ENCODE measurements at regions not wholly inside any gene's neighbourhood (a gene's known extent, or its start where the extent isn't known, plus 50 kb on each side); places are given as distances from the start of the nearest gene placed in this dataset.

DNA sequence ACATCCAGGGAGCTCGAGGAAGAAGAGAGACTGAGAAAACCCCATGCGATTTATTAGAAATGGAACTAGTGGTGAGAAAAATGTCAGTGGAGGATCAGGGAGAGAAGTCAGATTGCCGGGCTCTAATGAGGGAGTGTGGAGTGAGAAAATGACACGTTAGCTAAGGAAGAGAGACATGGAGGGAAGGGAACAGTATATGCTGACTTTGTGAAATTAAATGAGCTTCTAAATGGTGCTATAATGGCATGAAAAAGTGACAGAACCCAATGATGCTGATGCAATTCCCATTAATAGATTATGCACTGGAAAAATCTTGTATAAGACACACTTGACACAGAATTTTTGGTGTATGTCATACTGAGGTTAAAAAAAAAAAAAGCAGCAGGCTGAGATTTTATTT, 112.6 kb downstream of the HSPH1 start:
- no peak for DNase-seq (ENCODE audit: low read depth in 2 of 2)

- DNase-seq (ENCODE audit: low read depth in 2 of 2), result no peak
Measured at GRCh38 chr13:31048521-31048920, 113.2 kb downstream of the HSPH1 start.

- DNase-seq (ENCODE audit: low read depth in 2 of 2), result no peak
Measured at GRCh38 chr13:31046711-31047279, 114.3 kb downstream of the TEX26 start.

DNA sequence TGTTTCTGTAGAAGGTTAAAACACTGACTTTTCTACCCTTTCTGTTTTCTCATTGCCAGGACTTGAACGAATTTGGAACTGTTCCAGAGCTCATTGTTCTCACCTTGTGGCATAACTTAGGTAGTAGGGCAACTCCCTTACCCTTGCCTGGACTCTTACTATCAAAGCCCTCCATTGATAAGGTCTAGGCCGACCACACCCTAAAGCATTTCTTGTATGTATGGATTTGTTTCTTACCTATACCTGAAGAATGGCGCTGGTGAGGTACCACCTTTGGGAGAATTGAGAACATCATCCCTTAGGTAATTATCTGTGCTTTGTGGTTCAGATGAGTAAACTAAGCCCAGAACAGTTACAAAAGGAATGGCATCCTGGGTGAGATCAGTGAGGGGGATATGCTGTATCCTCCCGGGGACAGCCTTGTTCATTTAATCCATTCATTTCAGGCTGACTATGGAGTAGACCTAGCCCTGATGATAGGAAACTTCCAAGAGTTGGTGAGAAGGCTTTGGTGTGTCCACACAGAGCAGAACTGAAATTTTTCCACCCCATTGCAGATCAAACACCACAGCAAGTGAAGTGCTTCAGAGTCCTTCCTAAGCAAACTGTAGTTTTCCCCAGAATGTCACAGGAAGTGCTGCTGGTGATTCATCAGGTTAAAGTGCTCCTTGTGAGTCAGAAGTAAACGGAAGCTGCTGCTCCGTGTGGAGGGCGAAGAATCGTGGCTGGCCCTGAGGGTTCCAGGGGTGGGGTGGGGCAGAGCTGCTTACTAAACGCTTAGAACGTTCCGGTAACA, 113.0 kb downstream of the TEX26 start:
- DNase-seq (ENCODE audit: low read depth in 2 of 2), result peak; percentile 47 to 50

- DNase-seq (ENCODE audit: low read depth in 2 of 2), result peak; percentile 55 to 56
Measured at GRCh38 chr13:31044364-31045285, 112.2 kb downstream of the TEX26 start.

GRCh38 chr13:31043957-31044356, 111.5 kb downstream of the TEX26 start:
- no peak for DNase-seq (ENCODE audit: low read depth in 2 of 2)

DNA sequence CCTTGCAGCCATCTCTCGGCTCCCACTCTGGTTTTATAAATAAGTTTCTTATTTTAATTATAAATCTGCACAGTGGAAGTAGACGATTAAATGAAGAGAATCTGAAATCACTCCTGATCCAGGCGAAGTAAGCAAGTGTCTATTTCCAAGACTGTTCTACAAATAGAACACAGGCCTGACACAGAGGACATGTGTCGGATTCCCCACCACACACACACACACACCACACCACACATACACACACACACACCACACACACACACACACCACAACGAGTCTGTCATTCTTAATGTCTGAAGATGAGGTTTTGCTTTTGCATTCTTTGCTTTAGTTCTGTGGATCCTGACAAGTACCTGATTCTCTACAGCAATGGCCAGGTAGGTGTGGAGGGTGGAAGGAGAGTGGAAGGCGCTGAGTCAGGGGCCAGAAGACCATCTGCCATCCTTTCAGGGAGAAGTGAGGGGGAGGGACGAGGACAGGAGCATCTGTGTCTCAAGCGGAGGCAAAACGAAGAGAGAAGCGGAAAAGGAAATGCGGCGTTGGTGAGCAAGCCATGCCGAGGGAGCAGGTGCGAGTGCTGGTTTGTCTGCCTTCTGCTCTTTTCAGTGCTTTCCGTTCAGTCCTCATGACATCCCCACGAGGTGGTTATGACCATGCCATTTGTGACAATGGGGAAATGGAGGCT, 110.2 kb downstream of the TEX26 start:
- no peak for DNase-seq (ENCODE audit: low read depth in 2 of 2)

- DNase-seq (ENCODE audit: low read depth in 2 of 2), result no peak
Measured at GRCh38 chr13:31042049-31042448, 109.6 kb downstream of the TEX26 start.

DNA sequence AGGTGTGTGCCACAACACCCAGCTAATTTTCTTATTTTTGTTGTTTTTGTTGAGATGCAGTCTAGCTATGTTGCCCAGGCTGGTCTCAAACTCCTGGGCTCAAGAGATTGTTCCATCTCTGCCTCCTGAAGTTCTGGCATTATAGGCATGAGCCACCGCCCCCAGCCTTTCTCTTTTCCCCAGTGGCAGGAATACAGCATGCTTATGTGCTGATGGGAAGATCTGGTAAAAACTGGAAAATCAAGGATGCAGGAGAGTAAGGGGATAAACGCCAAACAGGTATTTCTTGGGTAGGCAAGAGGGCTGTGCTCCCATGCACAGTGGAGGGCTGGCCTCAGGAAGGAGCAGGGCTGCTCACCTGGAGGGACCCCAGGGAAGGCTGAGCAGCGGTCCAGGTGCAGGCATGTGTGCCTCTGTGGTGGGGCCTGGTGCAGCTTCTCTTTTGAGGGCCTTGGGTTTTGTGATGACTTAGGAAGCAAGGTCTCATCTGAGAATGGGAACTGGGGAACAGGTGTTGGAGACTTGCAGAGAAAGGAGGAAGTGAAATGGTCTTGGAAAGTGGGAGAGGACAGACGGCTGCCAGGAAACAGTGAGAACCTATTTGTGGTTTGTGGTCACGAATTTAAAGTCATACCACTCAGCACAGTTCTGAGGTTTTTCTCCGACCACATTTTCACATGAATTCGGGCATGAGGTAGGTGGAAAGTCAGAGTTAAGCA, 106.5 kb downstream of the TEX26 start:
- no peak for DNase-seq (ENCODE audit: low read depth in 2 of 2)

DNA sequence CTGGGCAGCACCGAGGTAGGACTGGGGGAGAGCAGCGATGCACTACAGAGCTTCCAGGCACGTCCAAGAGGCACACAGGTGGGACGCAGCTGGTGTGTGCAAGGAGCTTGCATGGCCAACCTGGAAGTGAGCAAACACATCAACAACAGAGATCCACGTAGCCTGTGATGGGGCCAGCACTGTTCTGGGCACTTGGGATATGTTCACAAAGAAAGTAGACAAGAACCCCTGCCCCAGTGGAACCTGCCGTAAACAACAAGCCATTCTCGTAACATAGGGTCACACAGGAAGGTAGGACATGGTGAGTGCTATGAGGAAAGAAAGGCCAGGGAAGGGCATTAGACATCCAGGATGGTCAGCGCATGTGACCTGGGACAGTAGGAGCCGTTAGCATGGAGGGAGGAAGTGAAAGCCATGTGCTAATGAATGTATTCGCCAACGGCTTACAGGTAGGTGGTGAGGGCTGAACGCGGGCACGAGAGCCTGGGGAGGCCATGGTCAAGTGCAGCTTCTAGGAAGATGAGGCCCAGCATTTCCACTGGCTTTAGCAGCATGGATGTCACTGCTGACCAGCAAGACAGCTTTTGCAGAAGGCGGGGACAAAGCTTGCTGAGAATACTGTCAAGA, 105.5 kb downstream of the TEX26 start:
- no peak for DNase-seq (ENCODE audit: low read depth in 2 of 2)

- DNase-seq (ENCODE audit: low read depth in 2 of 2), result no peak
Measured at GRCh38 chr13:31036731-31037695, 104.6 kb downstream of the TEX26 start.

- DNase-seq (ENCODE audit: low read depth in 2 of 2), result no peak
Measured at GRCh38 chr13:31035185-31035965, 102.9 kb downstream of the TEX26 start.

DNA sequence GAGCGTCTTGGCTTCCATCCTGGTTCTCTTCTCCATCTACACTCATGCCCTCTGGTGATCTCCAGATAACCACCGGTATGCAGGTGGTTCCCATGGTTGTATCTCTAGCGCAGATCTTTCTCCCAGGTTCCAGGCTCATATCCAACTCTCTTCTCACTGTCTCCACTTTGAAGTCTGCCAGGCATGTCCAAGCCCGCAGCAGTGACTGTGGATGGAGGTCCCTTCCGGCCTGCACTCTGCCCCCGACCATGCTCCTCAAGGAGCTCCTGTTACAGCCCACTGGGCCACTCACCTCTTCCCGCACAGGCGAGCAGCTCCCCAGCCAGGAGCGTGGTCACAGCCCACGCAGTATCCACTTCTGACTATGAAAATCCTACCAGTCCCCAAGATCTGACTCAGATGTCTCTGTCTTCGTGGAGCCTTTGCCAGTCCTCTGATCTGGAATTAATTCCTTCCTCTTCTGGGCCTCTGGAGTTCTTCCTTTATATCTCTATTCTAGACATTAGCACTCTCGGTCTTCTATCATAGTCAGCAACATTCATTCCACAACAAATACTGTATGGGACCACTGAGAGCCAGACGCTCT, 100.2 kb downstream of the TEX26 start:
- DNase-seq (ENCODE audit: low read depth in 2 of 2), result no peak

DNA sequence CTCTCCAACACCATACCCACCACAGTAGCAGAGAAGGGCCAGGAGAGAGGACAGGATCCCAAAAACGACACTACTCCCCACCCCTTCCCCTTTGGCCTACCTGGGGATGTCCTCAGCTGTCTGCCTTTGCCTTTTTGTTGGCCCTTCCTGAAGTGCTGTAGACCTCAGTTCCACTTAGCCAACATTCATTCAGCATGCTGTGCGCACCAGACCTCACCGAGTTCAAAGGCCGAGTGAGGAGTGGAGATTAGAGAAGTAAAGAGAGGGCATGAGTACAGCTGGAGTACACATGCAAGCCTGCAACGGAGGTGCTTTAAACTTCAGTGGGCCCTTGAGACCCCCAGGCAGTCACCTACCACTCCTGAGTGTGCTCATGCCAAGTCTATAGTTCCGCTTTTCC, 99.0 kb downstream of the TEX26 start:
- DNase-seq (ENCODE audit: low read depth in 2 of 2), result no peak

DNA sequence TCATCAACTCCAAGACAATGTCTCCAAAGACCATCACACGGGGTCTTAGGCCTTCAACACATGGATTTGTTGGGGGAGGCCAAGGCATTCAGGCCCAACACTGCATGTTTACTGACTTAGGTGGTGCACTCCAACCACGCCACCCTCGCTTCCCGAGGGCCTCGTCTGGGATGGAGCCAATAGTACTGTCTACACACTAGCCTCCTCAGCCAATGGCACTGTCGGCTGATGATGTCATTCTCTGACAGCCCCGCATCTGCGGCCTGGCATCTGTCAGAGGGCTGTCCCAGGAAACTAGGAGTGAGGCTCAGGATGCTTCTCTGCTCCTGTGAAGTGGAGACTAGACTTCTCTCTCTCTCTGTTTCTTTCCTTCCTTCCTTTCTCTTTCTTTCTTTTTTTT, 96.6 kb downstream of the TEX26 start:
- no peak for DNase-seq (ENCODE audit: low read depth in 2 of 2)

DNA sequence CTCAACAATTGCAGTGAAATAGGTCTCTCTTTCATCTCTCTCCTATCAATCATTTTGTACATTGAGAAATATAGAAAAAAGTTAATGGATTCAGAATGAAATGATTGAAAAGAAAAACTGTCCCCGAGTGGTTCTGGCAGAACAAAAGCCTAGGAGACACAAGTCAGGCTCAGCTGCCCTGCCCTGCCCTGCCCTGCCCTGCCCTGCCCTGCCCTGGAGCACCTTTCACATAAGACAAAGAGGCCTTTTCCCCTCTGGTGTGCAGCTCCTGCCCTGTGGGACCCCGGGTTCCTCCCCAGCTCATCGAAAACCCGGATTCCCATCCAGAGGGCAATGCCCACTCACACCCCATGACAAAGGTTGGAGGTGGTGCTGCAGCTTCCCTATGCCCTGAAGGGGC, 94.7 kb downstream of the TEX26 start:
- no peak for DNase-seq (ENCODE audit: low read depth in 2 of 2)
